ENCODE measurements at regions not wholly inside any gene's neighbourhood (a gene's known extent, or its start where the extent isn't known, plus 50 kb on each side); places are given as distances from the start of the nearest gene placed in this dataset.

DNA sequence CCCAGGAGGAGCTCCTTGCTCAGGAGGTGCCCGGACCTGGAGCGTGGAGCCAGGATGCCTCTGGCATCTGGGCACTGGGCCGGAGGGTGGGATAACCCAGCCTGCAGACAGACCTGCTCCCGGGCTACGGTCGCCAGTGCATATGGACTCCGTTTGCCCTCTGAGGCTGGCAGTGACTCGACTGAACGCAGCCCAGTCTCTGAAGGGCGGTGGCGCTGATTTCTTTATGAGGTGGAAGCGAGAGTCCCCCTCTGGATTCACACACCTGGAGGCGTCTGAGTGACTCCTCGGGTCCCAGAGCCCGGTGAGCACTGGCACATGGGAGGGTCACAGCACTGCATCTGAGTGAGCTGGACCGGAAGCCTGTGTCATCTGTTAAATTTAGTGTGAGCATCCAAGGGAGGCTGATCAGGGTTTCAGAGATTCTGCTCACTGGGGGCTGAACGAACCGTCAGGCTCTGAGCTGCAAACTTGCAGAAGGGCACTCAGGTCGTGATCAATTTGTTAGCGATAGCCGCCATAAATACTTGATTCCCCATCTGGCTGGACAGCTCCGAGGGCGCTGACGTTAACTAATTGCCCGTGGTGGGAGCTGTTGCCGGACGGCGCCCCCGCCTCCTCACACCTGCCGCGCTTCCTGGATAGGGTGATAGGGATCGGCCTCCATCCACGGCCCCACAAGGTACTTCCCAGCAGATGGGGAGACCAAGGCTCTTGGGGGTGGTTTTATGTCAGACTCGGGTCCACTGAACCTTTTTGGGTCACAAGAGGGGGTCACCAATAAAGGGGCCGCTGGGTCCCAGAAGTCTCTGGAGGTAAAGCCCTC is 60.7 kb upstream of the TTC34 start:
- TF ChIP-seq POLR2A (IDR thresholded peaks at IDR 0.05; ENCODE audit: extremely low read depth, insufficient read length), result no peak
- TF ChIP-seq, protein P1, sequence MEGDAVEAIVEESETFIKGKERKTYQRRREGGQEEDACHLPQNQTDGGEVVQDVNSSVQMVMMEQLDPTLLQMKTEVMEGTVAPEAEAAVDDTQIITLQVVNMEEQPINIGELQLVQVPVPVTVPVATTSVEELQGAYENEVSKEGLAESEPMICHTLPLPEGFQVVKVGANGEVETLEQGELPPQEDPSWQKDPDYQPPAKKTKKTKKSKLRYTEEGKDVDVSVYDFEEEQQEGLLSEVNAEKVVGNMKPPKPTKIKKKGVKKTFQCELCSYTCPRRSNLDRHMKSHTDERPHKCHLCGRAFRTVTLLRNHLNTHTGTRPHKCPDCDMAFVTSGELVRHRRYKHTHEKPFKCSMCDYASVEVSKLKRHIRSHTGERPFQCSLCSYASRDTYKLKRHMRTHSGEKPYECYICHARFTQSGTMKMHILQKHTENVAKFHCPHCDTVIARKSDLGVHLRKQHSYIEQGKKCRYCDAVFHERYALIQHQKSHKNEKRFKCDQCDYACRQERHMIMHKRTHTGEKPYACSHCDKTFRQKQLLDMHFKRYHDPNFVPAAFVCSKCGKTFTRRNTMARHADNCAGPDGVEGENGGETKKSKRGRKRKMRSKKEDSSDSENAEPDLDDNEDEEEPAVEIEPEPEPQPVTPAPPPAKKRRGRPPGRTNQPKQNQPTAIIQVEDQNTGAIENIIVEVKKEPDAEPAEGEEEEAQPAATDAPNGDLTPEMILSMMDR (IDR thresholded peaks at IDR 0.05; ENCODE audit: low read depth, low read length), result no peak
